ENCODE measurements at regions not wholly inside any gene's neighbourhood (a gene's known extent, or its start where the extent isn't known, plus 50 kb on each side); places are given as distances from the start of the nearest gene placed in this dataset.
A peak's percentile ranks its signal among the peaks of the same experiment; 100 is the strongest.
"Not testable (repeated sequence)": the region's sequence is repeated elsewhere in the genome, so short reads cannot be mapped to it uniquely, and the experiment has no call there.

GRCh38 chr1:146409116-146409801, 180.4 kb upstream of the NOTCH2NLA start:
- peak; percentile 48 for DNase-seq

- DNase-seq = peak; percentile 1
These were observed 172.5 kb upstream of the NOTCH2NLA start for GRCh38 chr1:146401281-146401825.

GRCh38 chr1:146400173-146401121, 171.6 kb upstream of the NOTCH2NLA start:
- DNase-seq = not testable (repeated sequence)

- not testable (repeated sequence) for DNase-seq
These were observed 170.4 kb upstream of the NOTCH2NLA start for GRCh38 chr1:146399225-146399624.

GRCh38 chr1:146396801-146397200, 168.0 kb upstream of the NOTCH2NLA start:
- DNase-seq = not testable (repeated sequence)

- DNase-seq = not testable (repeated sequence)
These were observed 167.4 kb upstream of the NOTCH2NLA start for GRCh38 chr1:146396242-146396641.

- not testable (repeated sequence) for DNase-seq
These were observed 165.0 kb upstream of the NOTCH2NLA start for GRCh38 chr1:146393796-146394195.

GRCh38 chr1:146393154-146393553, 164.3 kb upstream of the NOTCH2NLA start:
- not testable (repeated sequence) for DNase-seq

GRCh38 chr1:146389178-146389577, 160.4 kb upstream of the NOTCH2NLA start:
- not testable (repeated sequence) for DNase-seq

GRCh38 chr1:146387750-146388469, 159.1 kb upstream of the NOTCH2NLA start:
- DNase-seq = peak; percentile 31

GRCh38 chr1:146386851-146387749, 158.3 kb upstream of the NOTCH2NLA start:
- peak; percentile 99 for DNase-seq

GRCh38 chr1:146381196-146381595, 152.4 kb upstream of the NOTCH2NLA start:
- DNase-seq = not testable (repeated sequence)

GRCh38 chr1:146376708-146377496, 148.1 kb upstream of the NOTCH2NLA start:
- DNase-seq = peak; percentile 100

GRCh38 chr1:146376309-146376707, 147.5 kb upstream of the NOTCH2NLA start:
- DNase-seq = peak; percentile 78

GRCh38 chr1:146375108-146375507, 146.3 kb upstream of the NOTCH2NLA start:
- not testable (repeated sequence) for DNase-seq

GRCh38 chr1:146369940-146370339, 141.1 kb upstream of the NOTCH2NLA start:
- peak; percentile 56 for DNase-seq

- DNase-seq = not testable (repeated sequence)
These were observed 126.6 kb upstream of the NOTCH2NLA start for GRCh38 chr1:146355373-146355772.

GRCh38 chr1:146326863-146327262, 98.0 kb upstream of the NOTCH2NLA start:
- not testable (repeated sequence) for DNase-seq

- DNase-seq = not testable (repeated sequence)
These were observed 95.6 kb upstream of the NOTCH2NLA start for GRCh38 chr1:146324463-146324862.

GRCh38 chr1:146323302-146323701, 94.5 kb upstream of the NOTCH2NLA start:
- not testable (repeated sequence) for DNase-seq

GRCh38 chr1:146322893-146323292, 94.1 kb upstream of the NOTCH2NLA start:
- DNase-seq = not testable (repeated sequence)

Measured in fibroblast of skin of right quadriceps (primary cell).